PFSK-1 (cell line): ENCODE measurements at regions not wholly inside any gene's neighbourhood (a gene's known extent, or its start where the extent isn't known, plus 50 kb on each side); places are given as distances from the start of the nearest gene placed in this dataset.

Source experiments
- POLR2AphosphoS5 ChIP-seq: IDR thresholded peaks from 2 replicates; pipeline ENCODE4 v1.6.1; 2012; ENCODE audit warnings: low read depth, mild to moderate bottlenecking, control low read depth, low read length, moderate library complexity
- SIN3A ChIP-seq: IDR thresholded peaks from 2 replicates; pipeline ENCODE4 v1.6.1; 2012; ENCODE audit warnings: mild to moderate bottlenecking, low read length, moderate library complexity, borderline replicate concordance; ENCODE audit not compliant: insufficient read depth
- TAF1 ChIP-seq: IDR thresholded peaks from 2 replicates; pipeline ENCODE4 v1.6.1; 2012; ENCODE audit warnings: low read length, control low read depth, borderline replicate concordance; ENCODE audit not compliant: insufficient read depth
- TF ChIP-seq, protein P1 (sequence below), 2 experiments: IDR thresholded peaks; 2 replicates each; pipeline versions ENCODE4 v1.6.1 to v1.8.0; 2011 to 2012; ENCODE audit warnings: low read depth in 2 of 2, low read length in 2 of 2, control low read depth in 1 of 2, inconsistent platforms in 1 of 2, mild to moderate bottlenecking in 1 of 2, moderate library complexity in 1 of 2; ENCODE audit not compliant: insufficient read depth in 1 of 2

- TF ChIP-seq SIN3A: no peak
- TF ChIP-seq, protein P1, sequence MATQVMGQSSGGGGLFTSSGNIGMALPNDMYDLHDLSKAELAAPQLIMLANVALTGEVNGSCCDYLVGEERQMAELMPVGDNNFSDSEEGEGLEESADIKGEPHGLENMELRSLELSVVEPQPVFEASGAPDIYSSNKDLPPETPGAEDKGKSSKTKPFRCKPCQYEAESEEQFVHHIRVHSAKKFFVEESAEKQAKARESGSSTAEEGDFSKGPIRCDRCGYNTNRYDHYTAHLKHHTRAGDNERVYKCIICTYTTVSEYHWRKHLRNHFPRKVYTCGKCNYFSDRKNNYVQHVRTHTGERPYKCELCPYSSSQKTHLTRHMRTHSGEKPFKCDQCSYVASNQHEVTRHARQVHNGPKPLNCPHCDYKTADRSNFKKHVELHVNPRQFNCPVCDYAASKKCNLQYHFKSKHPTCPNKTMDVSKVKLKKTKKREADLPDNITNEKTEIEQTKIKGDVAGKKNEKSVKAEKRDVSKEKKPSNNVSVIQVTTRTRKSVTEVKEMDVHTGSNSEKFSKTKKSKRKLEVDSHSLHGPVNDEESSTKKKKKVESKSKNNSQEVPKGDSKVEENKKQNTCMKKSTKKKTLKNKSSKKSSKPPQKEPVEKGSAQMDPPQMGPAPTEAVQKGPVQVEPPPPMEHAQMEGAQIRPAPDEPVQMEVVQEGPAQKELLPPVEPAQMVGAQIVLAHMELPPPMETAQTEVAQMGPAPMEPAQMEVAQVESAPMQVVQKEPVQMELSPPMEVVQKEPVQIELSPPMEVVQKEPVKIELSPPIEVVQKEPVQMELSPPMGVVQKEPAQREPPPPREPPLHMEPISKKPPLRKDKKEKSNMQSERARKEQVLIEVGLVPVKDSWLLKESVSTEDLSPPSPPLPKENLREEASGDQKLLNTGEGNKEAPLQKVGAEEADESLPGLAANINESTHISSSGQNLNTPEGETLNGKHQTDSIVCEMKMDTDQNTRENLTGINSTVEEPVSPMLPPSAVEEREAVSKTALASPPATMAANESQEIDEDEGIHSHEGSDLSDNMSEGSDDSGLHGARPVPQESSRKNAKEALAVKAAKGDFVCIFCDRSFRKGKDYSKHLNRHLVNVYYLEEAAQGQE (IDR thresholded peaks at IDR 0.05; ENCODE audit: insufficient read depth in 1 of 2, low read depth in 2 of 2, low read length in 2 of 2): no peak
- TF ChIP-seq POLR2AphosphoS5: no peak
- no peak for TF ChIP-seq TAF1
These were observed 288.3 kb upstream of the TANK start for GRCh38 chr2:160871953-160872352.
